ENCODE measurements at regions not wholly inside any gene's neighbourhood (a gene's known extent, or its start where the extent isn't known, plus 50 kb on each side); places are given as distances from the start of the nearest gene placed in this dataset.

DNA sequence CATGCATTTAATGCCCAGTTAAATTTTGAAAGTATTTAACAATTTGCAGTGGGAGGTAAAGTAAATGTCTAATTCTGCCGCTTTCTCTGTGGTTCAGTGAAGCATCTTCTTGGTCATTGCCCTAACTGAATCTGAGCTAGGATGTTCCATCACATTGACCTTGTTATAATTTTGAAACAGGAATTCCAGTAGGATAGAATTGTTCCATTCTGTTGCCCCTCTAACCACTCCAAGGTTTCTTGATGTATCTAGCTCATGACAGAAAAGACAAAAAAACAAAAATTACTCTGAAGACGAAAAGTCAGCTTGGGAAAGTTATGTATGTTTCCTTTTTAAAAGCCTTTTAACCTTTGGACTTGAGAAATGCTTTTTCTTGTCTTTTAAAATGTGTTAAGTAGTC lies 297.0 kb upstream of the FAT1 start:
- ATAC-seq (ENCODE audit: insufficient number of reproducible peaks, low FRiP score, low read depth) (no peak), DNase-seq (ENCODE audit: low spot score) (no peak)
- H3K27ac ChIP-seq: no peak overlapping the region
- no peak overlapping the region for H3K4me3 ChIP-seq
- no peaks in the 10 kb centered on the region for H3K4me1 ChIP-seq (ENCODE audit: control insufficient read depth in 1 of 2, low read depth in 2 of 2)
- no peak for TF ChIP-seq CTCF (IDR thresholded peaks at IDR 0.05)
- no peaks in the 10 kb centered on the region for H3K27me3 ChIP-seq (replicated peaks; ENCODE audit: insufficient read depth)
- H3K9me3 ChIP-seq: no peaks in the 10 kb centered on the region
- H3K36me3 ChIP-seq: no peaks in the 10 kb centered on the region

DNA sequence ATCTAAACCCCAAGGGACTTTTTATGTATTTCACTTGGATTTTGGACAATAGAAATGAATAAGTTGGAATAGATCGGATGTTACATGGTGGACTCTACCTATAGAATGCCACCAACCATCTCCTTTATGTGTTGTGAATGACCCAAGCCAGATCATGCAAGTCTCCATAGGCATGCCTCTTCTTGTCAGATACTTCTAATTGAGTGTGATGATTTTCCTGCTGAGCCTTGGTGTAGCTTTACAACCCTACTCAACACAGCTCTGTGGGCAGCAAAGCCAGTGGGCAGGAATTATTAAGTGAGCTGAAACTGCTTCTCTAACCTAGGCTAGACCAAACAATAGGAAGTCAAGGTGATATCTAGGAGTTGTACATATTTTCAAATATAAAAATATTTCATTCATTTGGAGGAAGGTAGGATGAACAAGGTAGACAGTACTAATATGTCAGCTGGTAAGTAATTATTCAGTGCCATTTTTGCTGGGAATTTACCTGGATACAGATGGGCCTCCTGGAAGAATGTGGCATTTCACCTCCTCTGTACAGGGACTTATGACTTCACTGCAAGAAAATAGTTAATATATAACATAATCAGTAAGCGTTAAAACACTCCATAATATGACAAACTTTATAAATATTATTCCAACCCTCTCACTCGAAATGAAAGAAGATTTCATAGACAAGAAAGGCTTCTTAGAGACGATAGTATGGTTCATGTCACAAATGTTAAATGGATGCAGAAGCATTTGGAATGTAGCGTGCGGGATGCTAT lies 298.0 kb upstream of the FAT1 start:
- ATAC-seq (ENCODE audit: insufficient number of reproducible peaks, low FRiP score, low read depth): no peak
- Histone ChIP-seq H3K36me3 (no peaks in the 10 kb centered on the region), H3K27ac (no peak overlapping the region), H3K4me1 (ENCODE audit: control insufficient read depth in 1 of 2, low read depth in 2 of 2) (no peaks in the 10 kb centered on the region), H3K9me3 (no peaks in the 10 kb centered on the region), H3K27me3 (replicated peaks; ENCODE audit: insufficient read depth) (no peaks in the 10 kb centered on the region), H3K4me3 (no peak overlapping the region)
- TF ChIP-seq CTCF (IDR thresholded peaks at IDR 0.05): no peak
- no peak for DNase-seq (ENCODE audit: low spot score)

GRCh38 chr4:187027272-187027671 lies 303.6 kb upstream of the FAT1 start:
- ATAC-seq (ENCODE audit: insufficient number of reproducible peaks, low FRiP score, low read depth) (no peak), DNase-seq (ENCODE audit: low spot score) (no peak)
- no peak overlapping the region for H3K4me3 ChIP-seq
- H3K9me3 ChIP-seq: no peaks in the 10 kb centered on the region
- no peaks in the 10 kb centered on the region for H3K4me1 ChIP-seq (ENCODE audit: control insufficient read depth in 1 of 2, low read depth in 2 of 2)
- H3K27me3 ChIP-seq (replicated peaks; ENCODE audit: insufficient read depth): no peaks in the 10 kb centered on the region
- TF ChIP-seq CTCF (IDR thresholded peaks at IDR 0.05): no peak
- no peaks in the 10 kb centered on the region for H3K36me3 ChIP-seq
- H3K27ac ChIP-seq: no peak overlapping the region

DNA sequence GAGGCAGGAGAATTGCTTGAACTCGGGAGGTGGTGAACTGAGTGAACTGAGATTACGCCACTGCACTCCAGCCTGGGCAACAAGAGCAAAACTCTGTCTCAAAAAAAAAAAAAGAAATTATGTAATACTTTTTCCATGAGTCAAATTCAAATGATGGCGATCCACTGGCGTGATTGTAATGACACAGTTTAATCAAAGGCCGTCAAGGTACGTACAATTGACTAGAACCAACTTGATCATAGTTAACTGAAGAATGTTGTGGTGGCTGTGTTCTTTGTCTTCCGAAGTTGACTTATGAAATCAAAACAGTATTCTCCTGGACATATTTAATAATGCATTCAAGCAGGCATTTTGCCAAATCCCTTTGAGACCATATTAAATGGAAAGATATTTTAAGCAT lies 318.6 kb upstream of the FAT1 start:
- ATAC-seq (ENCODE audit: insufficient number of reproducible peaks, low FRiP score, low read depth): no peak
- TF ChIP-seq CTCF (IDR thresholded peaks at IDR 0.05): no peak
- no peaks in the 10 kb centered on the region for H3K36me3 ChIP-seq

GRCh38 chr4:187046471-187046870 lies 322.8 kb upstream of the FAT1 start:
- ATAC-seq (ENCODE audit: insufficient number of reproducible peaks, low FRiP score, low read depth) (no peak), DNase-seq (ENCODE audit: low spot score) (no peak)
- TF ChIP-seq CTCF (IDR thresholded peaks at IDR 0.05): no peak
- Histone ChIP-seq H3K9me3 (no peaks in the 10 kb centered on the region), H3K4me1 (ENCODE audit: control insufficient read depth in 1 of 2, low read depth in 2 of 2) (peaks cover 0 to 9% of the 10 kb centered on the region in 2 donors), H3K27ac (no peak overlapping the region), H3K27me3 (replicated peaks; ENCODE audit: insufficient read depth) (no peaks in the 10 kb centered on the region), H3K4me3 (no peak overlapping the region), H3K36me3 (no peaks in the 10 kb centered on the region)

More for the DNA sequence above, 318.6 kb upstream of the FAT1 start:
- no peaks in the 10 kb centered on the region for H3K27me3 ChIP-seq (replicated peaks; ENCODE audit: insufficient read depth)
- H3K9me3 ChIP-seq: no peaks in the 10 kb centered on the region
- no peak overlapping the region for H3K27ac ChIP-seq
- no peak for DNase-seq (ENCODE audit: low spot score)
- peaks cover 0 to 9% of the 10 kb centered on the region in 2 donors for H3K4me1 ChIP-seq (ENCODE audit: control insufficient read depth in 1 of 2, low read depth in 2 of 2)
- H3K4me3 ChIP-seq: no peak overlapping the region

All from thoracic aorta (tissue), 2 donors.